ENCODE measurements at regions not wholly inside any gene's neighbourhood (a gene's known extent, or its start where the extent isn't known, plus 50 kb on each side); places are given as distances from the start of the nearest gene placed in this dataset.

GRCh38 chr10:43888586-43888985 lies 239.9 kb upstream of the ZNF32 start:
- DNase-seq: no peak

- no peak for DNase-seq
These were observed 237.2 kb upstream of the ZNF32 start for GRCh38 chr10:43885842-43886241.

GRCh38 chr10:43885252-43885651 lies 236.6 kb upstream of the ZNF32 start:
- no peak for DNase-seq

GRCh38 chr10:43884501-43885105 lies 235.9 kb upstream of the ZNF32 start:
- no peak for DNase-seq

GRCh38 chr10:43882711-43883110 lies 234.0 kb upstream of the ZNF32 start:
- no peak for DNase-seq

GRCh38 chr10:43881657-43882056 lies 233.0 kb upstream of the ZNF32 start:
- DNase-seq: no peak

- no peak for DNase-seq
These were observed 231.5 kb upstream of the ZNF32 start for GRCh38 chr10:43880160-43880559.

- DNase-seq: no peak
These were observed 231.1 kb upstream of the ZNF32 start for GRCh38 chr10:43879742-43880141.

GRCh38 chr10:43879162-43879561 lies 230.5 kb upstream of the ZNF32 start:
- DNase-seq: no peak

- no peak for DNase-seq
These were observed 229.7 kb upstream of the ZNF32 start for GRCh38 chr10:43878386-43878785.

- DNase-seq: no peak
These were observed 228.3 kb upstream of the ZNF32 start for GRCh38 chr10:43876976-43877375.

GRCh38 chr10:43874984-43875383 lies 226.3 kb upstream of the ZNF32 start:
- no peak for DNase-seq

- DNase-seq: no peak
These were observed 225.0 kb upstream of the ZNF32 start for GRCh38 chr10:43873717-43874116.

- DNase-seq: no peak
These were observed 224.0 kb upstream of the ZNF32 start for GRCh38 chr10:43872644-43873043.

GRCh38 chr10:43871545-43871944 lies 222.9 kb upstream of the ZNF32 start:
- DNase-seq: no peak

- DNase-seq: no peak
These were observed 222.3 kb upstream of the ZNF32 start for GRCh38 chr10:43870968-43871439.

GRCh38 chr10:43869669-43870322 lies 221.1 kb upstream of the ZNF32 start:
- DNase-seq: no peak

- DNase-seq: no peak
These were observed 220.3 kb upstream of the ZNF32 start for GRCh38 chr10:43868952-43869351.

- no peak for DNase-seq
These were observed 219.2 kb upstream of the ZNF32 start for GRCh38 chr10:43867667-43868565.

- DNase-seq: no peak
These were observed 218.4 kb upstream of the ZNF32 start for GRCh38 chr10:43867113-43867512.

- no peak for DNase-seq
These were observed 218.0 kb upstream of the ZNF32 start for GRCh38 chr10:43866712-43867111.

GRCh38 chr10:43865265-43866135 lies 216.8 kb upstream of the ZNF32 start:
- DNase-seq: no peak

- DNase-seq: no peak
These were observed 216.0 kb upstream of the ZNF32 start for GRCh38 chr10:43864656-43865055.

All from activated gamma-delta T cell treated with Interleukin-2 at 50 U/mL for 16 hours (primary cell).